ENCODE measurements at regions not wholly inside any gene's neighbourhood (a gene's known extent, or its start where the extent isn't known, plus 50 kb on each side); places are given as distances from the start of the nearest gene placed in this dataset.
"Not testable (repeated sequence)": the region's sequence is repeated elsewhere in the genome, so short reads cannot be mapped to it uniquely, and the experiment has no call there.

DNA sequence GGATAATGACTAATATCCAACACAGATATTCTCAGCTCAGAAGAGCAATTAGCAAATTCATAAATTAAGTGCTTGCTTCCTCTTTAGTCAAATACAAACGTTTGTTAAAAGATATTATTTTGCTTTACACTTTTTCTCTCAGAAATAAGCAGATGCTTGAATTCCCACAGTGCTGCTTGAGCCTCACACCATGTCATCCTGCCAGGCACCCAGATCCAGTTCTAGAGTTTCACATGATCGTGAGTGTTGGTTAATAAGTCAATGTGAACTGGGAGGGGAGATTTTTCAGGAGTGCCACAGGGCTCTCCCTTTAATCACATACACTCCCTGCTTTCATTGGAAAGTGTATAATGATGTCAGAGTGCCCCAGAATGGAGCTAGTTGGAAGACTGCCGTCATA is 352.0 kb downstream of the OR4F29 start:
- not testable (repeated sequence) for DNase-seq (ENCODE audit: low read depth)

DNA sequence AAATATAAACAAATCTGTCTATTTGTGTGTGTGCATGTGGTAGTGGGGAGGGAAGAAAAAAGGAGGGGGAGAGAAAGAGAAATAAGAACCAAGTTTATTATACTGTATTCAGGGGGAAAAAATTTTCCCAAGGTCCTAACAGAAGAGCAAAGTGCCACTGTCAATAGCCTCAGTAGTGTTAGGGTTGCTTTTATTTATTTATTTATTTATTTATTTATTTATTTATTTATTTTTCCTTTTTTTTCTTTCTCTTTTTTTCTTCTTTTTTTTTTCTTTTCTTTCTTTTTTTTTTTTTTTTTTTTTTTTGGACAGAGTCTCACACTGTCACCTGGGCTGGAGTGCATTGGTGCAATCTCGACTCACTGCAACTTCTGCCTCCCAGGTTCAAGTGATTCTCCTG is 352.7 kb downstream of the OR4F29 start:
- not testable (repeated sequence) for DNase-seq (ENCODE audit: low read depth)

DNA sequence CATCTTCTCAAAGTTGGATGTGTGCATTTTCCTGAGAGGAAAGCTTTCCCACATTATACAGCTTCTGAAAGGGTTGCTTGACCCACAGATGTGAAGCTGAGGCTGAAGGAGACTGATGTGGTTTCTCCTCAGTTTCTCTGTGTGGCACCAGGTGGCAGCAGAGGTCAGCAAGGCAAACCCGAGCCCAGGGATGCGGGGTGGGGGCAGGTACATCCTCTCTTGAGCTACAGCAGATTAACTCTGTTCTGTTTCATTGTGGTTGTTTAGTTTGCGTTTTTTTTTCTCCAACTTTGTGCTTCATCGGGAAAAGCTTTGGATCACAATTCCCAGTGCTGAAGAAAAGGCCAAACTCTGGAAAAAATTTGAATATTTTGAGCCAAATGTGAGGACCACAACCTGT is 360.2 kb downstream of the OR4F29 start:
- DNase-seq (ENCODE audit: low read depth), result not testable (repeated sequence)

DNA sequence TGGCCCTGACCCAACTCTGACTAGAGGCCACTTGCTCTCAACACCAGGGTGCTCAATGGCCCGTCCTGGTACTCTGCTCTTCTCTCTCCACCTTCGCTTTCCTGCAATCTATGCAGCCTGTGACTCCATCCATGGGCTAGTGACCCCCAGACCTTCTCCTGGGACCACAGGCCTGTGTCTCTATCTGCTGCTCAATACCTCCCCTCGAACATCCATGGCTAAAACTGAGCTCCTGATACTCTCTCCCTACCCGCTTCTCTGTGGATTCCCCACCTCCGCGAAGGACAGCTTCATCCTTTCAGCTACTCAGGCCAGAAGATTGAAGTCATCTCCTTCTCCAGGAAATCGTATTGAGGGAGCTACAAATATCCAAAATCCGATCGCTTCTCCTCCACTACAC is 363.4 kb downstream of the OR4F29 start:
- DNase-seq (ENCODE audit: low read depth), result not testable (repeated sequence)

DNA sequence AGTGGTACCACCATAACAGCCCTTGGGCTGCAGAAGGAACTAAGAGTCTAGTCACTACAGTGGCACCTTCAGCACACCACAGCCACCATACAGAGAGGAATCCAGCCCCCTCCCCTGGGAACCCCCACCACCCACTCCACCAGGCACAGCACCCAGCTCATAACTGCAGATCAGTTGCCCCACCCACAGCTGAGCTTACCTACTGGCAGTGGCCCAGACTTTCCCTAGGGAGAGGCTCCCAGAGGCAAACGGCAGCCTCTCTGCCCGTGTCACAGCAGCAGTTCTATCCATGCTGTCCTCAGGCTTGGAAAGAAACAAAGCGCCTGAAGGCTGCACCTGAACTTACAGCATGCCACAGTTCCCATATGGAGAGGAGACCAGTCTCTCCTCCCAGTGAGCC is 372.3 kb downstream of the OR4F29 start:
- DNase-seq (ENCODE audit: low read depth), result not testable (repeated sequence)

DNA sequence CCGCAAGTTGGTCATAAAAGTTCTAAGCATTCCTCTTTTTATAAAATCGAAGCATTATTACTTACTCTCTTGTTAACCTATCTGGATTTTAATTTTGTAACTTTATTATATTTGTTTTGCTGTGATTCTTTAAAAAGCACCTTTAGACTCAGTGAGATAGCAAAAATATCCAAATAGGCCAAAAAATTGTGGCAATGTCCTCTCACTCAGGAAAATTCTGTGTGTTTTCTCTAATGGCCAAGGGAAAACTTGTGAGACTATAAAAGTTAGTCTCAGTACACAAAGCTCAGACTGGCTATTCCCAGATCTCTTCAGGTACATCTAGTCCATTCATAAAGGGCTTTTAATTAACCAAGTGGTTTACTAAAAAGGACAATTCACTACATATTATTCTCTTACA is 386.4 kb downstream of the OR4F29 start, which contains the start of gene OR4F5:
TSS of gene OR4F5 (plus strand) at position 301 of the 400 bp plus-strand sequence.
- DNase-seq (ENCODE audit: low read depth), result not testable (repeated sequence)

DNA sequence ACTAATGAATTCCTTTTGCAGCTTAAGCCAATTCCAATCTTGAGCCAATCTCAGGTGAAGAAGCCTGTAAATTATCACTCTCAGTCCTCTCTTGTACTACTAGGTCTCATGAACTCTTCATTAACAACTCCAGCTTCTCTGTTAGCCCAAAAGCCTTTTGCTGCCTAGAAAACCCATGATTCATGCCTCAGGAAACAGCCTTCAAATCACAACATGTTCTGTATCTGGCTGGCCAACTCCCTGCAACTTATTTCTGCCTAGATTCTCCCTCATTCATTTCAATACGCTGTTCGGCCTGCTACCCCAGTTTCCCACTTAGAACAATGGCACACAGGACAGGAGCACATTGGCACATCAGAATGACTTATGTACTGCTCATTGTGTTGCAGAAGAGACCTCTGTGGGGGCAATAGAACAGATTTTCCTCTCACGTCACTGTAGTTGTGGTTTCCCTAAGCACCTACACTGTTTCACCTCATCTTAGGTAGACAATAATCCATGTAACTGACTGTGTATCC is 395.4 kb downstream of the OR4F29 start:
- DNase-seq (ENCODE audit: low read depth), result not testable (repeated sequence)

DNA sequence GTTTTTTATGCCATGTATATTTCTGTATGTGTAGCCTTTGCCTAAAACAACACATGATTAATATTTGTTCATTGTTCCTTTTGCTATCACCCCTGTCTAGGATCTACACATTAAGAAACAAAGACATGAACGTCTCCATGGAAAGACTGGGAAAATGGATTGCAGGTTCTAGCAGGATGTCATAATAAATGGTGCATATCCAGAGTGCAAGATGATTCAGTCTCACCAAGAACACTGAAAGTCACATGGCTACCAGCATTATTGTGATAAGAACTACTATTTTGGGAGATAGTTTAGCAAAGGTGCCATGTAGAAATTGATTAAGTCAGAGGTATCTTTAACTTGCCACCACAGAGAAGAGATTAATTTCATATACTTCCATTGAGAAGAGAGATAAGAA is 398.3 kb downstream of the OR4F29 start:
- not testable (repeated sequence) for DNase-seq (ENCODE audit: low read depth)

DNA sequence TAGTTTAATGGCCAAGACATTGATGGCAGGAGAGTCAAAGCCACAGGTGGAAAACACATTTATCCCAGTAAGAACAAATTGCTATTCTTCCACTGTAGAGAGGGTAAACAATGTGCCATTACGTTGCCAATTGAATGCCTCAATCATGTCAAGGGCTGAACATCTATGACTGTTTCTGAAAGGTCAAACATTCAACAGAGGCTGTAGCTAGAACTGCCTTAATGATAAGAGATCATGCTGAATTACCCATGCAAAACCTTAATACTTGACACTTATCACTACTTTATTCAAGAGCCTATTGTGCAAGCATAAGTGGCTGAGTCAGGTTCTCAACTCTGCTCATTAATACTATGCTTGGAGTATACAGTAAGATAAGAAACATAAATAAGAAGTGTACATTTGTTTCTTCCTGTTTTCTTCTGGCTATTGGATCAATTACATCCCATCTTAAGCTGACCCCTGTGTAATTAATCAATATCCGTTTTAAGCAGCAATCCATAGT is 409.5 kb downstream of the OR4F29 start:
- not testable (repeated sequence) for DNase-seq (ENCODE audit: low read depth)

DNA sequence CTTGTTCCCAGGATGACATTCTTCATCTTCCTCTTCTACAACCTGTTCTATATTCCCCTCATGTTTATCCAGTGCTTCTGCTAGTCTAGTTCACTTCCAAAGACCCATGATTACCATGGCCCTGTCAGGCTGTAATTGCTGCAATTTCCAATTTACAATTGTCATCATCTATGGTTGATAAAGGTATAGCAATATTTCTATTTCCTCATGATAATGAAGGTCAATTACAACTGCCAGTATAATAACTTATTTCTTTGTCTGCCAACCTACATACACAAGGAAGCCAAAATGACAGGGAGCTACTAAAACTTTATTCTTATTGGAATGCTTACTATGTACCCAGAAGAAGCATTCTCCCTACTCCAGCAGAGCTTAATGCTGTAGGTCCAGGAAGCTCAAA is 410.3 kb downstream of the OR4F29 start:
- DNase-seq (ENCODE audit: low read depth), result not testable (repeated sequence)

DNA sequence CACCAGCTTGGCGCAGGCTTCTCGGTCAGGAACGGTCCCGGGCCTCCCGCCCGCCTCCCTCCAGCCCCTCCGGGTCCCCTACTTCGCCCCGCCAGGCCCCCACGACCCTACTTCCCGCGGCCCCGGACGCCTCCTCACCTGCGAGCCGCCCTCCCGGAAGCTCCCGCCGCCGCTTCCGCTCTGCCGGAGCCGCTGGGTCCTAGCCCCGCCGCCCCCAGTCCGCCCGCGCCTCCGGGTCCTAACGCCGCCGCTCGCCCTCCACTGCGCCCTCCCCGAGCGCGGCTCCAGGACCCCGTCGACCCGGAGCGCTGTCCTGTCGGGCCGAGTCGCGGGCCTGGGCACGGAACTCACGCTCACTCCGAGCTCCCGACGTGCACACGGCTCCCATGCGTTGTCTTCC is 422.3 kb downstream of the OR4F29 start:
- not testable (repeated sequence) for DNase-seq (ENCODE audit: low read depth)

DNA sequence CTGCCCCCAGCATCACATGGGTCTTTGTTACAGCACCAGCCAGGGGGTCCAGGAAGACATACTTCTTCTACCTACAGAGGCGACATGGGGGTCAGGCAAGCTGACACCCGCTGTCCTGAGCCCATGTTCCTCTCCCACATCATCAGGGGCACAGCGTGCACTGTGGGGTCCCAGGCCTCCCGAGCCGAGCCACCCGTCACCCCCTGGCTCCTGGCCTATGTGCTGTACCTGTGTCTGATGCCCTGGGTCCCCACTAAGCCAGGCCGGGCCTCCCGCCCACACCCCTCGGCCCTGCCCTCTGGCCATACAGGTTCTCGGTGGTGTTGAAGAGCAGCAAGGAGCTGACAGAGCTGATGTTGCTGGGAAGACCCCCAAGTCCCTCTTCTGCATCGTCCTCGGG is 434.2 kb downstream of the OR4F29 start:
- not testable (repeated sequence) for DNase-seq (ENCODE audit: low read depth)

DNA sequence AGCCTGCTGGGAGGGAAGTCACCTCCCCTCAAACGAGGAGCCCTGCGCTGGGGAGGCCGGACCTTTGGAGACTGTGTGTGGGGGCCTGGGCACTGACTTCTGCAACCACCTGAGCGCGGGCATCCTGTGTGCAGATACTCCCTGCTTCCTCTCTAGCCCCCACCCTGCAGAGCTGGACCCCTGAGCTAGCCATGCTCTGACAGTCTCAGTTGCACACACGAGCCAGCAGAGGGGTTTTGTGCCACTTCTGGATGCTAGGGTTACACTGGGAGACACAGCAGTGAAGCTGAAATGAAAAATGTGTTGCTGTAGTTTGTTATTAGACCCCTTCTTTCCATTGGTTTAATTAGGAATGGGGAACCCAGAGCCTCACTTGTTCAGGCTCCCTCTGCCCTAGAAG is 435.5 kb downstream of the OR4F29 start:
- not testable (repeated sequence) for DNase-seq (ENCODE audit: low read depth)

DNA sequence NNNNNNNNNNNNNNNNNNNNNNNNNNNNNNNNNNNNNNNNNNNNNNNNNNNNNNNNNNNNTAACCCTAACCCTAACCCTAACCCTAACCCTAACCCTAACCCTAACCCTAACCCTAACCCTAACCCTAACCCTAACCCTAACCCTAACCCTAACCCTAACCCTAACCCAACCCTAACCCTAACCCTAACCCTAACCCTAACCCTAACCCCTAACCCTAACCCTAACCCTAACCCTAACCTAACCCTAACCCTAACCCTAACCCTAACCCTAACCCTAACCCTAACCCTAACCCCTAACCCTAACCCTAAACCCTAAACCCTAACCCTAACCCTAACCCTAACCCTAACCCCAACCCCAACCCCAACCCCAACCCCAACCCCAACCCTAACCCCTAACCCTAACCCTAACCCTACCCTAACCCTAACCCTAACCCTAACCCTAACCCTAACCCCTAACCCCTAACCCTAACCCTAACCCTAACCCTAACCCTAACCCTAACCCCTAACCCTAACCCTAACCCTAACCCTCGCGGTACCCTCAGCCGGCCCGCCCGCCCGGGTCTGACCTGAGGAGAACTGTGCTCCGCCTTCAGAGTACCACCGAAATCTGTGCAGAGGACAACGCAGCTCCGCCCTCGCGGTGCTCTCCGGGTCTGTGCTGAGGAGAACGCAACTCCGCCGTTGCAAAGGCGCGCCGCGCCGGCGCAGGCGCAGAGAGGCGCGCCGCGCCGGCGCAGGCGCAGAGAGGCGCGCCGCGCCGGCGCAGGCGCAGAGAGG is 441.3 kb downstream of the OR4F29 start:
- DNase-seq (ENCODE audit: low read depth), result not testable (repeated sequence)

Measured in EH (cell line).